Chondrocyte (in vitro differentiated cells): ENCODE measurements at regions not wholly inside any gene's neighbourhood (a gene's known extent, or its start where the extent isn't known, plus 50 kb on each side); places are given as distances from the start of the nearest gene placed in this dataset.
"Not testable (repeated sequence)": the region's sequence is repeated elsewhere in the genome, so short reads cannot be mapped to it uniquely, and the experiment has no call there.

ENCODE experiments used
- DNase-seq: peaks from one replicate; pipeline ENCODE4 v3.0.0; 2021; ENCODE audit warnings: mixed read lengths, low spot score
- H3K27ac Mint-ChIP-seq: one replicate; pipeline ENCODE4 v1.8.0; 2021; ENCODE audit warnings: mild to moderate bottlenecking, moderate library complexity, mixed read lengths; ENCODE audit not compliant: unreplicated experiment
- H3K27me3 Mint-ChIP-seq: 2 replicates; pipeline ENCODE4 v1.8.0; 2021; ENCODE audit warnings: low read depth, mixed read lengths
- H3K36me3 Mint-ChIP-seq: 2 replicates; pipeline ENCODE4 v1.8.0; 2021; ENCODE audit warnings: low read depth, mixed read lengths
- H3K4me1 Mint-ChIP-seq: 2 replicates; pipeline ENCODE4 v1.8.0; 2021; ENCODE audit warnings: low read depth, mild to moderate bottlenecking, mixed read lengths
- H3K4me3 Mint-ChIP-seq: one replicate; pipeline ENCODE4 v1.8.0; 2021; ENCODE audit warnings: mild to moderate bottlenecking, moderate library complexity, mixed read lengths; ENCODE audit not compliant: unreplicated experiment
- H3K9me3 Mint-ChIP-seq: 2 replicates; pipeline ENCODE4 v1.8.0; 2021; ENCODE audit warnings: low read depth, mixed read lengths
- CTCF ChIP-seq: fragments of 200-600 bp; sonication (generic); IDR thresholded peaks from 2 replicates; pipeline ENCODE4 v1.5.0; 2021; ENCODE audit warnings: antibody characterized with exemption, mild to moderate bottlenecking, moderate library complexity

DNA sequence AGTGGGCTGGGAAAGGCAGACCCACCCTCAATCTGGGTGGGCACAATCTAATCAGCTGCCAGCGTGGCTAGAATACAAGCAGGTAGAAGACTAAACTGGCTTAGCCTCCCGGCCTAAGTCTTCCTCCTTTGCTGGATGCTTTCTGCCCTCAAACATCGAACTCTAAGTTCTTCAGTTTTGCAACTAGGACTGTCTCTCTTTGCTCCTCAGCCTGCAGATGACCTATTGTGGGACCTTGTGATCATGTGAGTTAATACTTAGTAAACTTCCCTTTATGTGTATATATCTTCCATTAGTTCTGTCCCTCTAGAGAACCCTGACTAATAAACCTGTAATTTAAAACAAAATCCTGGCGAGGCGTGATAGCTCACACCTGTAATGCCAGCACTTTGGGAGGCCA lies 51.8 kb upstream of the SLC39A8 start:
- not testable (repeated sequence) for H3K4me3 Mint-ChIP-seq

GRCh38 chr4:102399021-102399420 lies 53.7 kb upstream of the SLC39A8 start:
- no peak overlapping the region for H3K27ac Mint-ChIP-seq
- H3K27me3 Mint-ChIP-seq: no peaks in the 10 kb centered on the region
- no peaks in the 10 kb centered on the region for H3K9me3 Mint-ChIP-seq
- no peak overlapping the region for H3K4me3 Mint-ChIP-seq
- TF ChIP-seq CTCF: no peak
- no peaks in the 10 kb centered on the region for H3K4me1 Mint-ChIP-seq
- no peaks in the 10 kb centered on the region for H3K36me3 Mint-ChIP-seq
- DNase-seq: no peak

More for the DNA sequence above, 51.8 kb upstream of the SLC39A8 start:
- H3K9me3 Mint-ChIP-seq, H3K27me3 Mint-ChIP-seq, H3K36me3 Mint-ChIP-seq, H3K4me1 Mint-ChIP-seq, H3K27ac Mint-ChIP-seq, DNase-seq: not testable (repeated sequence)

- TF ChIP-seq CTCF: no peak
- Mint-ChIP-seq H3K36me3 (no peaks in the 10 kb centered on the region), H3K27ac (no peak overlapping the region), H3K4me1 (no peaks in the 10 kb centered on the region), H3K27me3 (no peaks in the 10 kb centered on the region), H3K4me3 (no peak overlapping the region), H3K9me3 (no peaks in the 10 kb centered on the region)
- no peak for DNase-seq
Observed at GRCh38 chr4:102400898-102401297, 55.6 kb upstream of the SLC39A8 start.

GRCh38 chr4:102402223-102402622 lies 56.9 kb upstream of the SLC39A8 start:
- TF ChIP-seq CTCF: no peak
- H3K9me3 Mint-ChIP-seq: no peaks in the 10 kb centered on the region
- no peaks in the 10 kb centered on the region for H3K36me3 Mint-ChIP-seq
- DNase-seq: no peak
- H3K4me3 Mint-ChIP-seq: no peak overlapping the region
- no peaks in the 10 kb centered on the region for H3K4me1 Mint-ChIP-seq
- no peak overlapping the region for H3K27ac Mint-ChIP-seq
- H3K27me3 Mint-ChIP-seq: no peaks in the 10 kb centered on the region

DNA sequence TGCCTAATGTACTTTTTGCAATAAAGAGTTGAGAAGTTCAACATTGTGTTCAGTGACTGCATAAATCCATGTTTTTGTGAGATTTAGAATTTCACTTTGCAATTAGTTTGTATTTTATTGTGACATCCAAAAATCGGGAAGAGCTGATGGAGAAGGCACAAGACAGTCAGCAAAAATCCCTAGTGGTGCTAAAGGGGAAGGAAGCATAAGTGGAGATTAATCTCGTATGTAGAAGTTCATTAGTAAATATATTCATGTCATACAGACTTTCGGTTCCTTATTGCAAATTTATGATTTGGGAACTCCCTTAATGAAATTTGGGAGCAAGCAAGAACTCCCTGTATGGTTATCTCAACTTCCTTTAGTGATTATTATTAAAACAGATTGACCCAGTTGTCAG lies 57.8 kb upstream of the SLC39A8 start:
- Mint-ChIP-seq H3K27ac (no peak overlapping the region), H3K4me3 (no peak overlapping the region), H3K27me3 (no peaks in the 10 kb centered on the region), H3K4me1 (no peaks in the 10 kb centered on the region), H3K36me3 (no peaks in the 10 kb centered on the region), H3K9me3 (no peaks in the 10 kb centered on the region)
- TF ChIP-seq CTCF: no peak
- no peak for DNase-seq

DNA sequence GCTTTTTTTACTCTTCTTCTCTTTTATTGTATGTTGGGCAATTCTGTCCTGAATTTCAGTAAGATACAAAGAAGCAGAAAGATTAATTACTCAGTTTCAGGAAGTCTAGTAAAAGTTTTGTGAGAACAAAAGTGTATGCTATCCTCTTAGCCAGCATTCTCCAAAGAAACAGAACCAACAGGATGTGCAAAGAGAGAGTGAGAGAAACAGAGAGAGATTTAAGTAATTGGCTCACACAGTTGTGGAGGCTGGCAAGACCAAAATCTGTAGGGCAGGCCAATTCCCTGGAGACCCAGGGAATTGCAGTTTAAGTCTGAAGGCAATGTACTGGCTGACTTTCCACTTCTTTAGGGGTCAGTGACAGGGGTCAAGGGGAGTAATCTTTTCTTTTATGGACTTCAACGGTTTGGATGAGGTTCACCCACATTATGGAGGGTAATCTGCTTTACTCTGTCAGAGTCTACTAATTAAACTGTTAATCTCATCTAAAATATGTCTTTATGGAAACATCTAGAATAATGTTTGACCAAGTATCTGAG lies 59.2 kb upstream of the SLC39A8 start:
- no peak for DNase-seq
- TF ChIP-seq CTCF: no peak
- H3K27me3 Mint-ChIP-seq: no peaks in the 10 kb centered on the region
- no peaks in the 10 kb centered on the region for H3K4me1 Mint-ChIP-seq
- no peak overlapping the region for H3K4me3 Mint-ChIP-seq
- H3K9me3 Mint-ChIP-seq: no peaks in the 10 kb centered on the region
- no peaks in the 10 kb centered on the region for H3K36me3 Mint-ChIP-seq
- no peak overlapping the region for H3K27ac Mint-ChIP-seq
